Lung (tissue), 11 donors: ENCODE measurements at regions not wholly inside any gene's neighbourhood (a gene's known extent, or its start where the extent isn't known, plus 50 kb on each side); places are given as distances from the start of the nearest gene placed in this dataset.

ENCODE experiments used
- ATAC-seq: fragments of 200-7000 bp; cut with Tn5 transposase; one replicate; pipeline ENCODE4 v1.9.1; 2020; ENCODE audit warnings: moderate number of reproducible peaks; ENCODE audit not compliant: insufficient read depth, low FRiP score
- DNase-seq, 3 donors: peaks; one replicate each; pipeline ENCODE4 v3.0.0-alpha.2; 2013 to 2017
- H3K27ac ChIP-seq, 2 donors: one replicate each; pipeline ENCODE4 v1.5.1; 2013; ENCODE audit warnings: mild to moderate bottlenecking in 2 of 2, moderate library complexity in 2 of 2, control low read depth in 1 of 2, inconsistent platforms in 1 of 2, low read depth in 1 of 2, low read length in 1 of 2
- H3K27me3 ChIP-seq, 3 donors: one replicate each; pipeline ENCODE4 v1.5.1; 2013; ENCODE audit warnings: low read length in 2 of 3; ENCODE audit not compliant: control insufficient read depth in 3 of 3, insufficient read depth in 3 of 3
- H3K36me3 ChIP-seq, 4 donors: one replicate each; pipeline ENCODE4 v1.5.1; 2013; ENCODE audit warnings: low read length in 4 of 4, mild to moderate bottlenecking in 1 of 4, moderate library complexity in 1 of 4; ENCODE audit not compliant: control insufficient read depth in 4 of 4, insufficient read depth in 4 of 4
- H3K4me1 ChIP-seq, 5 donors: one replicate each; pipeline ENCODE4 v1.5.1; 2013; ENCODE audit warnings: low read length in 5 of 5, mild to moderate bottlenecking in 2 of 5, moderate library complexity in 1 of 5; ENCODE audit not compliant: control insufficient read depth in 5 of 5, insufficient read depth in 5 of 5
- H3K4me3 ChIP-seq: one replicate; pipeline ENCODE4 v1.5.1; 2013; ENCODE audit warnings: mild to moderate bottlenecking, control low read depth, moderate library complexity
- H3K9ac ChIP-seq, 2 donors: one replicate each; pipeline ENCODE4 v1.5.1; 2013; ENCODE audit warnings: low read length in 2 of 2, control low read depth in 1 of 2; ENCODE audit not compliant: insufficient read depth in 1 of 2
- H3K9me3 ChIP-seq, 4 donors: one replicate each; pipeline ENCODE4 v1.5.1; 2013; ENCODE audit warnings: low read length in 3 of 4, mild to moderate bottlenecking in 1 of 4, moderate library complexity in 1 of 4; ENCODE audit not compliant: control insufficient read depth in 4 of 4, insufficient read depth in 3 of 4
- CTCF ChIP-seq: IDR thresholded peaks from 2 replicates; pipeline ENCODE4 v1.5.1; 2012; ENCODE audit warnings: mild to moderate bottlenecking; ENCODE audit errors: control extremely low read depth, extremely low read depth
- WGBS, 2 donors: extraction: QIAGEN DNeasy Blood & Tissue Kit; methylation state at CpG; one replicate each; pipeline ENCODE4 v1.1.7; 2013; 5-methylcytosine and 5-hydroxymethylcytosine counted together
- donor health status: control.
- donor health status: control.
- donor health status: Bipolar disorder and iron deficiency.
- donor health status: healthy.
- donor health status: DM: yes; HTN: yes; CAD: no.

GRCh38 chr2:21761361-21761760, 637.6 kb downstream of the TDRD15 start:
- ATAC-seq, result no peak
- WGBS, 2 donors, result 83 to 86% methylated on average over 2 of the region's 2 CpGs
- Histone ChIP-seq H3K9ac (no peak overlapping the region), H3K36me3 (no peaks in the 10 kb centered on the region), H3K27me3 (no peaks in the 10 kb centered on the region), H3K9me3 (peaks cover 0 to 2% (median 0%) of the 10 kb centered on the region in 4 donors), H3K4me3 (no peak overlapping the region), H3K27ac (no peak overlapping the region), H3K4me1 (peaks cover 0 to 5% (median 0%) of the 10 kb centered on the region in 5 donors)
- no peak for TF ChIP-seq CTCF
- DNase-seq, result peak in 2 of 3 donors; percentile 91 to 92

- H3K36me3 ChIP-seq, result no peaks in the 10 kb centered on the region
- H3K27me3 ChIP-seq, result no peaks in the 10 kb centered on the region
- H3K4me3 ChIP-seq, result no peak overlapping the region
- H3K27ac ChIP-seq, result no peak overlapping the region
- no peak for TF ChIP-seq CTCF
- DNase-seq (no peak), ATAC-seq (no peak)
- peaks cover 0 to 5% (median 0%) of the 10 kb centered on the region in 5 donors for H3K4me1 ChIP-seq
- no peaks in the 10 kb centered on the region for H3K9me3 ChIP-seq
- no peak overlapping the region for H3K9ac ChIP-seq
Measured at GRCh38 chr2:21763501-21763900, 639.7 kb downstream of the TDRD15 start.

GRCh38 chr2:21770787-21771186, 647.0 kb downstream of the TDRD15 start:
- no peaks in the 10 kb centered on the region for H3K27me3 ChIP-seq
- DNase-seq, result no peak
- peaks cover 0 to 10% (median 0%) of the 10 kb centered on the region in 5 donors for H3K4me1 ChIP-seq
- H3K9me3 ChIP-seq, result no peaks in the 10 kb centered on the region
- H3K36me3 ChIP-seq, result no peaks in the 10 kb centered on the region
- TF ChIP-seq CTCF, result no peak
- no peak for ATAC-seq
- WGBS, 2 donors, result 87 to 89% methylated on average over 1 of the region's 1 CpG
- H3K27ac ChIP-seq, result no peak overlapping the region
- no peak overlapping the region for H3K9ac ChIP-seq
- H3K4me3 ChIP-seq, result no peak overlapping the region

GRCh38 chr2:21772624-21773023, 648.9 kb downstream of the TDRD15 start:
- no peak for DNase-seq
- Histone ChIP-seq H3K4me3 (no peak overlapping the region), H3K36me3 (no peaks in the 10 kb centered on the region), H3K27ac (no peak overlapping the region), H3K27me3 (no peaks in the 10 kb centered on the region), H3K9me3 (no peaks in the 10 kb centered on the region), H3K9ac (no peak overlapping the region), H3K4me1 (peaks cover 0 to 10% (median 0%) of the 10 kb centered on the region in 5 donors)
- WGBS, 2 donors, result 37 to 57% methylated on average over 1 of the region's 1 CpG
- peak; percentile 71 for ATAC-seq
- TF ChIP-seq CTCF, result no peak
